ENCODE measurements at regions not wholly inside any gene's neighbourhood (a gene's known extent, or its start where the extent isn't known, plus 50 kb on each side); places are given as distances from the start of the nearest gene placed in this dataset.

DNA sequence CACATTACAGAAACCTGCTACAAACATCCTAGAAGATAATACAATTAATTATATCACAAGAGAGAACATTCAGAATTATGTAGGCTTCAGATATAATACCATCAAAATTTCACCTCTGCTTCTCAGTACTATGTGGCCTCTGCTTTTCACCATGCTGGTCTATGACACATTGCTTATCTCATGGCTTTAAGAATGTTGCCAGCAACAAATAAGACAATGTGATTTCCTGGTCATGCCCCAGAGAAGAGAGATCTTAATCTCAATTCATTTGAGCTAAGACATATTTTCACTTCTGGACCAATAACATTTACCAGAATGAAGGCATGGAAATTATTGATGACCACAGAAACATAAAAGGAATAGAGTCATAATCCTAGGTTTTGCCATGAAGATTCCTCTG lies 1233.4 kb upstream of the ADGRL3 start:
- no peaks in the 10 kb centered on the region for H3K4me1 ChIP-seq (ENCODE audit: insufficient read depth, low read length)
- BruUV-seq (replicated peaks): no TSS peak
- H3K27me3 ChIP-seq (ENCODE audit: low read length): no peaks in the 10 kb centered on the region
- ATAC-seq (no peak), DNase-seq (no peak)
- intact Hi-C loops (cut with micrococcal nuclease): no loop called here
- no peak overlapping the region for H3K4me2 ChIP-seq (ENCODE audit: low read length)
- no peaks in the 10 kb centered on the region for H3K36me3 ChIP-seq (ENCODE audit: low read depth, low read length)
- no peak overlapping the region for H3K27ac ChIP-seq (ENCODE audit: low read length)
- H3F3A ChIP-seq (ENCODE audit: low read length, unreplicated experiment): no peaks in the 10 kb centered on the region
- ChIA-PET CTCF (no interaction called here), POLR2A (ENCODE audit: unreplicated experiment) (no interaction called here)
- H2AFZ ChIP-seq (ENCODE audit: low read length): no peak overlapping the region
- H3K9me3 ChIP-seq (ENCODE audit: low read length): no peaks in the 10 kb centered on the region
- H3K4me3 ChIP-seq (ENCODE audit: low read length): no peak overlapping the region
- no peak overlapping the region for H3K9ac ChIP-seq (ENCODE audit: low read length)
- TF ChIP-seq, protein P1, sequence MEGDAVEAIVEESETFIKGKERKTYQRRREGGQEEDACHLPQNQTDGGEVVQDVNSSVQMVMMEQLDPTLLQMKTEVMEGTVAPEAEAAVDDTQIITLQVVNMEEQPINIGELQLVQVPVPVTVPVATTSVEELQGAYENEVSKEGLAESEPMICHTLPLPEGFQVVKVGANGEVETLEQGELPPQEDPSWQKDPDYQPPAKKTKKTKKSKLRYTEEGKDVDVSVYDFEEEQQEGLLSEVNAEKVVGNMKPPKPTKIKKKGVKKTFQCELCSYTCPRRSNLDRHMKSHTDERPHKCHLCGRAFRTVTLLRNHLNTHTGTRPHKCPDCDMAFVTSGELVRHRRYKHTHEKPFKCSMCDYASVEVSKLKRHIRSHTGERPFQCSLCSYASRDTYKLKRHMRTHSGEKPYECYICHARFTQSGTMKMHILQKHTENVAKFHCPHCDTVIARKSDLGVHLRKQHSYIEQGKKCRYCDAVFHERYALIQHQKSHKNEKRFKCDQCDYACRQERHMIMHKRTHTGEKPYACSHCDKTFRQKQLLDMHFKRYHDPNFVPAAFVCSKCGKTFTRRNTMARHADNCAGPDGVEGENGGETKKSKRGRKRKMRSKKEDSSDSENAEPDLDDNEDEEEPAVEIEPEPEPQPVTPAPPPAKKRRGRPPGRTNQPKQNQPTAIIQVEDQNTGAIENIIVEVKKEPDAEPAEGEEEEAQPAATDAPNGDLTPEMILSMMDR (conservative IDR thresholded peaks at IDR 0.05; ENCODE audit: low read depth, low read length): no peak
- TF ChIP-seq EZH2phosphoT487 (IDR thresholded peaks at IDR 0.05; ENCODE audit: borderline replicate concordance, low read length) (no peak), EZH2 (IDR thresholded peaks at IDR 0.05; ENCODE audit: low read length, unreplicated experiment) (no peak)
- no peaks in the 10 kb centered on the region for H4K20me1 ChIP-seq (ENCODE audit: low read length)
- no peaks in the 10 kb centered on the region for H3K79me2 ChIP-seq (ENCODE audit: low read length)
- no peaks in the 10 kb centered on the region for H3K9me2 ChIP-seq (replicated peaks; ENCODE audit: low read length)

DNA sequence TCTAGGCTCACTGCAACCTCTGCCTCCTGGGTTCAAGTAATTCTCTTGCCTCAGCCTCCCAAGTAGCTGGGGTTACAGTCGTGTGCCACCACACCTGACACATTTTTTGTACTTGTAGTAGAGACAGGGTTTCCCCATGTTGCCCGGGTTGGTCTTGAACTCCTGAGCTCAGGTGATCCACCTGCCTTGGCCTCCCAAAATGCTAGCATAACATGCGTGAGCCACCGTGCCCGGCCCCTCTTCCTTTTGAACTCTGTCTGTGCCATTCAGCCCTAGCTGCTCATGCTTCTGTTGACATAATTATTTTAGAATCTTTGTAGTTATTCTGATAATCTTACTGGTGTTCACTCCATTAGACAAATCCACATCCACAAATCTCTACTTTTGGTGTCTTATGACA lies 1231.3 kb upstream of the ADGRL3 start:
- no TSS peak for BruUV-seq (replicated peaks)
- Histone ChIP-seq H3K9ac (ENCODE audit: low read length) (no peak overlapping the region), H3K36me3 (ENCODE audit: low read depth, low read length) (no peaks in the 10 kb centered on the region), H3K4me2 (ENCODE audit: low read length) (no peak overlapping the region), H3K9me2 (replicated peaks; ENCODE audit: low read length) (no peaks in the 10 kb centered on the region), H3K4me1 (ENCODE audit: insufficient read depth, low read length) (no peaks in the 10 kb centered on the region), H2AFZ (ENCODE audit: low read length) (0 out of 2 replicates have a peak overlapping the region, but pooled peaks have one; percentile 28), H3F3A (ENCODE audit: low read length, unreplicated experiment) (no peaks in the 10 kb centered on the region), H3K79me2 (ENCODE audit: low read length) (no peaks in the 10 kb centered on the region), H3K27me3 (ENCODE audit: low read length) (no peaks in the 10 kb centered on the region), H4K20me1 (ENCODE audit: low read length) (no peaks in the 10 kb centered on the region), H3K27ac (ENCODE audit: low read length) (no peak overlapping the region), H3K9me3 (ENCODE audit: low read length) (no peaks in the 10 kb centered on the region), H3K4me3 (ENCODE audit: low read length) (no peak overlapping the region)
- TF ChIP-seq EZH2phosphoT487 (IDR thresholded peaks at IDR 0.05; ENCODE audit: borderline replicate concordance, low read length) (no peak), EZH2 (IDR thresholded peaks at IDR 0.05; ENCODE audit: low read length, unreplicated experiment) (no peak)
- TF ChIP-seq, protein P1 (conservative IDR thresholded peaks at IDR 0.05; ENCODE audit: low read depth, low read length): no peak
- intact Hi-C loops (cut with micrococcal nuclease): no loop called here
- DNase-seq: no peak
- no peak for ATAC-seq
- CTCF ChIA-PET: no interaction called here
- POLR2A ChIA-PET (ENCODE audit: unreplicated experiment): no interaction called here

DNA sequence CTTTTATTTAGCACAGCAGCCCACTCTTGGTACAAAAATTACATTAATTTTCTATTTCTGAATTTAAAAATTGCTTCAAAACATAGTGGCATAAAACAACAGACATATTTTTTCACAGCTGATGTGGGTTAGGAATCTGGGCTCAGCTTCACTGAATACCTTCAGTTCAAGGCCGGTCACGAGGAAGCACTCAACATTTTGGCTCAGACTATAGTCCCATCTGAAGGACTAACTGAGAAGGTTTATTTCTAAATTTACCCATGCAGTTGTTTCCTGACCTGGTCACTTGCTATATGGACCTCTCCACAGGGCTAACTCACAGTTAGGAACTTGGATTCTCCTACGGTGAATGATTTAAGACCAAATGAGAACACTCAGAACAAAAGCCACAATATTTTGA lies 1230.2 kb upstream of the ADGRL3 start:
- TF ChIP-seq EZH2 (IDR thresholded peaks at IDR 0.05; ENCODE audit: low read length, unreplicated experiment) (no peak), EZH2phosphoT487 (IDR thresholded peaks at IDR 0.05; ENCODE audit: borderline replicate concordance, low read length) (no peak)
- TF ChIP-seq, protein P1 (conservative IDR thresholded peaks at IDR 0.05; ENCODE audit: low read depth, low read length): no peak
- ChIA-PET POLR2A (ENCODE audit: unreplicated experiment) (no interaction called here), CTCF (no interaction called here)
- 0 out of 2 replicates have a peak, but pooled peaks cover 3% of the 10 kb centered on the region for H3K9me3 ChIP-seq (ENCODE audit: low read length)
- H3K36me3 ChIP-seq (ENCODE audit: low read depth, low read length): no peaks in the 10 kb centered on the region
- BruUV-seq (replicated peaks): no TSS peak
- no peaks in the 10 kb centered on the region for H3K4me1 ChIP-seq (ENCODE audit: insufficient read depth, low read length)
- no peak overlapping the region for H3K4me3 ChIP-seq (ENCODE audit: low read length)
- no peak overlapping the region for H3K4me2 ChIP-seq (ENCODE audit: low read length)
- intact Hi-C loops (cut with micrococcal nuclease): no loop called here
- no peaks in the 10 kb centered on the region for H3F3A ChIP-seq (ENCODE audit: low read length, unreplicated experiment)
- DNase-seq (no peak), ATAC-seq (no peak)
- H3K9me2 ChIP-seq (replicated peaks; ENCODE audit: low read length): no peaks in the 10 kb centered on the region
- no peak overlapping the region for H3K27ac ChIP-seq (ENCODE audit: low read length)
- no peaks in the 10 kb centered on the region for H3K27me3 ChIP-seq (ENCODE audit: low read length)
- no peaks in the 10 kb centered on the region for H4K20me1 ChIP-seq (ENCODE audit: low read length)
- no peaks in the 10 kb centered on the region for H3K79me2 ChIP-seq (ENCODE audit: low read length)
- no peak overlapping the region for H2AFZ ChIP-seq (ENCODE audit: low read length)
- H3K9ac ChIP-seq (ENCODE audit: low read length): no peak overlapping the region

All from PC-3 (cell line).